SJCRH30 (cell line): ENCODE measurements at regions not wholly inside any gene's neighbourhood (a gene's known extent, or its start where the extent isn't known, plus 50 kb on each side); places are given as distances from the start of the nearest gene placed in this dataset.

Experiments
- DNase-seq, 2 experiments: peaks; one replicate each; pipeline ENCODE4 v3.0.0-alpha.2; 2015 to 2020
- H3K27ac ChIP-seq: fragments of 250-450 bp; sonication (Bioruptor Pico); 2 replicates; pipeline ENCODE4 v1.5.1; 2020; ENCODE audit warnings: mild to moderate bottlenecking, moderate library complexity
- H3K27me3 ChIP-seq: fragments of 250-450 bp; sonication (Bioruptor Pico); 2 replicates; pipeline ENCODE4 v1.5.1; 2020; ENCODE audit warnings: mild to moderate bottlenecking, moderate library complexity
- H3K36me3 ChIP-seq: fragments of 250-450 bp; sonication (Bioruptor Pico); 2 replicates; pipeline ENCODE4 v1.5.1; 2020; ENCODE audit warnings: mild to moderate bottlenecking, moderate library complexity
- H3K4me1 ChIP-seq: fragments of 250-450 bp; sonication (Bioruptor Pico); 2 replicates; pipeline ENCODE4 v1.5.1; 2020; ENCODE audit warnings: mild to moderate bottlenecking, moderate library complexity
- H3K4me3 ChIP-seq: fragments of 250-450 bp; sonication (Bioruptor Pico); 2 replicates; pipeline ENCODE4 v1.5.1; 2020; ENCODE audit warnings: mild to moderate bottlenecking, moderate library complexity
- H3K9me3 ChIP-seq: fragments of 250-450 bp; sonication (Bioruptor Pico); replicated peaks from 2 replicates; pipeline ENCODE4 v1.5.1; 2020; ENCODE audit warnings: mild to moderate bottlenecking, moderate library complexity

- H3K36me3 ChIP-seq: no peaks in the 10 kb centered on the region
- H3K4me3 ChIP-seq: no peak overlapping the region
- H3K9me3 ChIP-seq: no peaks in the 10 kb centered on the region
- H3K27me3 ChIP-seq: no peaks in the 10 kb centered on the region
- no peak for DNase-seq
- H3K4me1 ChIP-seq: peaks cover 5% of the 10 kb centered on the region
- H3K27ac ChIP-seq: no peak overlapping the region
Observed at GRCh38 chr12:92533280-92533890, 169.4 kb upstream of the PLEKHG7 start.

GRCh38 chr12:92530706-92531105 is 172.1 kb upstream of the PLEKHG7 start:
- DNase-seq: no peak
- Histone ChIP-seq H3K9me3 (no peaks in the 10 kb centered on the region), H3K4me1 (0 out of 2 replicates have a peak, but pooled peaks cover 5% of the 10 kb centered on the region), H3K27me3 (no peaks in the 10 kb centered on the region), H3K27ac (no peak overlapping the region), H3K36me3 (no peaks in the 10 kb centered on the region), H3K4me3 (no peak overlapping the region)

DNA sequence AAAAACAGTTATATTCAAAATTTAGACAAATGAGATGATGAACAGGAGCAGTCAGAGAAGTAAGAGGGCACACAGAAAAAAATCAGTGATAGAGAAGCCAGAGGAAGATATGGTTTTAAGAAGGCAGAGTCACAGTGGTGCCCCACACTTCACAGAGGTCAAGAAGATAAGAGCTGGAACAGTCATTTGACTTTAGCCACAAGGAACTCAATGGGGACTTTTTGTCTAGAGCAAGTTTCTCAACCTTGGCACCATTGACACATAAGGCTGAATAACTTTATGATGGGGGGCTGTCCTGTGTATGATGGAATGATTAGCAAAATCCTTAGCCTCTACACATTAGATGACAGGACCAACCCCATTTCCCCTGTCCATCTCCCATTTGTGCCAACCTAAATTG is 172.8 kb upstream of the PLEKHG7 start:
- no peak overlapping the region for H3K27ac ChIP-seq
- 0 out of 2 replicates have a peak, but pooled peaks cover 5% of the 10 kb centered on the region for H3K4me1 ChIP-seq
- no peaks in the 10 kb centered on the region for H3K27me3 ChIP-seq
- no peak overlapping the region for H3K4me3 ChIP-seq
- no peaks in the 10 kb centered on the region for H3K36me3 ChIP-seq
- DNase-seq: no peak
- no peaks in the 10 kb centered on the region for H3K9me3 ChIP-seq

GRCh38 chr12:92528586-92528985 is 174.2 kb upstream of the PLEKHG7 start:
- Histone ChIP-seq H3K9me3 (no peaks in the 10 kb centered on the region), H3K4me1 (0 out of 2 replicates have a peak, but pooled peaks cover 2% of the 10 kb centered on the region), H3K27ac (no peak overlapping the region), H3K36me3 (no peaks in the 10 kb centered on the region), H3K27me3 (no peaks in the 10 kb centered on the region), H3K4me3 (no peak overlapping the region)
- DNase-seq: no peak

- no peak for DNase-seq
- Histone ChIP-seq H3K27ac (no peak overlapping the region), H3K4me3 (no peak overlapping the region), H3K4me1 (no peaks in the 10 kb centered on the region), H3K9me3 (no peaks in the 10 kb centered on the region), H3K36me3 (no peaks in the 10 kb centered on the region), H3K27me3 (no peaks in the 10 kb centered on the region)
Observed at GRCh38 chr12:92528097-92528496, 174.7 kb upstream of the PLEKHG7 start.

DNA sequence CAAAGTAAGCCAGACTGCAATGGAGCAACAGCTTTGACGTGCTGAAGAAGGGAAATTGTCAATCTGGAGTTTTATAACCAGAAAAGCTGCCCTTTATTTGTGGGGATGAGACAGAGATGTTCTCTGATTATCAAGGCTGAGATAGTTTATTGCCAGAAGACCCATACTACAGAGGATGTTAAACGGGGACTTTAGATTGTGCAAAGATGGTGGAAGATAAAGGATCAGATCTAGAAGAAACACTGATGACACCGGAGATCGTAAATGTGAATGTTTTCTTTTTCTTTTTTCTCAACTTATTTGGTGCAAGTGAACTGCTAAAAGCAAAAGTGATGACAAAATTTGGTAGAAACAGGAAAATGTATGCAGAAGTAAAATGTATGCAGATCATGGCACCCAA is 178.3 kb upstream of the PLEKHG7 start:
- Histone ChIP-seq H3K27ac (no peak overlapping the region), H3K4me3 (no peak overlapping the region), H3K9me3 (no peaks in the 10 kb centered on the region), H3K27me3 (no peaks in the 10 kb centered on the region), H3K4me1 (no peaks in the 10 kb centered on the region), H3K36me3 (no peaks in the 10 kb centered on the region)
- DNase-seq: no peak

- Histone ChIP-seq H3K4me1 (no peaks in the 10 kb centered on the region), H3K27me3 (no peaks in the 10 kb centered on the region), H3K4me3 (no peak overlapping the region), H3K36me3 (no peaks in the 10 kb centered on the region), H3K27ac (no peak overlapping the region), H3K9me3 (no peaks in the 10 kb centered on the region)
- DNase-seq: no peak
Observed at GRCh38 chr12:92520511-92520910, 182.3 kb upstream of the PLEKHG7 start.

- Histone ChIP-seq H3K36me3 (no peaks in the 10 kb centered on the region), H3K4me1 (no peaks in the 10 kb centered on the region), H3K9me3 (no peaks in the 10 kb centered on the region), H3K27me3 (no peaks in the 10 kb centered on the region), H3K27ac (no peak overlapping the region), H3K4me3 (no peak overlapping the region)
- no peak for DNase-seq
Observed at GRCh38 chr12:92519284-92519683, 183.5 kb upstream of the PLEKHG7 start.

GRCh38 chr12:92518071-92518470 is 184.7 kb upstream of the PLEKHG7 start:
- H3K4me1 ChIP-seq: no peaks in the 10 kb centered on the region
- no peaks in the 10 kb centered on the region for H3K27me3 ChIP-seq
- no peak overlapping the region for H3K27ac ChIP-seq
- H3K9me3 ChIP-seq: no peaks in the 10 kb centered on the region
- H3K36me3 ChIP-seq: no peaks in the 10 kb centered on the region
- no peak overlapping the region for H3K4me3 ChIP-seq
- DNase-seq: no peak

- H3K4me1 ChIP-seq: no peaks in the 10 kb centered on the region
- H3K36me3 ChIP-seq: no peaks in the 10 kb centered on the region
- H3K27me3 ChIP-seq: no peaks in the 10 kb centered on the region
- H3K9me3 ChIP-seq: no peaks in the 10 kb centered on the region
- no peak for DNase-seq
- H3K27ac ChIP-seq: no peak overlapping the region
- H3K4me3 ChIP-seq: no peak overlapping the region
Observed at GRCh38 chr12:92516277-92516600, 186.6 kb upstream of the PLEKHG7 start.

DNA sequence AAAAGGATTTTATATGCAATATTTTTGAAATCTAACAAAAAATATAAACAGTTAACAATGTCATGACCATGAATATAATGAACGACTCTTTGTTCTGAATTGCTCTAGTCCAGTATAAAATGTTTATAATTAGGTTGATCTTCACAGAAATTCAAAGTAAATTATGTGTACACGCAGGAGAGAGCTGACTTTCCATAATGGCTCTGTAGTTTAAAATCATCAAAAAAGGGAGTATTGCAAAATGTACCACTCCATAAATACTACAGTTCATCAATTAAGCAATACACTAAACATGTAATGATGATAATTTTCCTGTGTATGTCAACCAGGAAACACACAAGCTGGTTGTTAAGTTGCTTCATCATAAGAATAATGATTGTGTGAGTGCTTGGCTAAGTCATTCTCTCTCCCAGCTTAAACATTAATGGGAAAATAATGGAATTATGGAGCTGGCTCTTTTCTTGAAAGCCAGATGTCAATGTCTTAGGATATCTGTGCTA is 189.5 kb upstream of the PLEKHG7 start:
- Histone ChIP-seq H3K4me1 (no peaks in the 10 kb centered on the region), H3K9me3 (no peaks in the 10 kb centered on the region), H3K27me3 (no peaks in the 10 kb centered on the region), H3K36me3 (no peaks in the 10 kb centered on the region), H3K4me3 (no peak overlapping the region), H3K27ac (no peak overlapping the region)
- DNase-seq: no peak

GRCh38 chr12:92511786-92512185 is 191.0 kb upstream of the PLEKHG7 start:
- DNase-seq: no peak
- no peak overlapping the region for H3K4me3 ChIP-seq
- no peaks in the 10 kb centered on the region for H3K4me1 ChIP-seq
- H3K9me3 ChIP-seq: no peaks in the 10 kb centered on the region
- no peaks in the 10 kb centered on the region for H3K27me3 ChIP-seq
- H3K36me3 ChIP-seq: no peaks in the 10 kb centered on the region
- H3K27ac ChIP-seq: no peak overlapping the region

GRCh38 chr12:92509156-92509738 is 193.5 kb upstream of the PLEKHG7 start:
- peak in 1 of 2 experiments; percentile 3 for DNase-seq
- H3K4me1 ChIP-seq: peaks cover 20% of the 10 kb centered on the region
- H3K9me3 ChIP-seq: no peaks in the 10 kb centered on the region
- H3K36me3 ChIP-seq: no peaks in the 10 kb centered on the region
- H3K4me3 ChIP-seq: no peak overlapping the region
- no peak overlapping the region for H3K27ac ChIP-seq
- H3K27me3 ChIP-seq: no peaks in the 10 kb centered on the region

GRCh38 chr12:92506891-92507290 is 195.9 kb upstream of the PLEKHG7 start:
- DNase-seq: no peak
- Histone ChIP-seq H3K4me1 (peaks cover 37% of the 10 kb centered on the region), H3K27me3 (no peaks in the 10 kb centered on the region), H3K27ac (no peak overlapping the region; the same call in 1 of the 2 replicates), H3K9me3 (no peaks in the 10 kb centered on the region), H3K36me3 (no peaks in the 10 kb centered on the region), H3K4me3 (no peak overlapping the region)

GRCh38 chr12:92506460-92506859 is 196.3 kb upstream of the PLEKHG7 start:
- H3K4me1 ChIP-seq: peaks cover 37% of the 10 kb centered on the region
- H3K4me3 ChIP-seq: no peak overlapping the region
- H3K27me3 ChIP-seq: no peaks in the 10 kb centered on the region
- no peaks in the 10 kb centered on the region for H3K36me3 ChIP-seq
- DNase-seq: peak in 1 of 2 experiments; percentile 2
- H3K9me3 ChIP-seq: no peaks in the 10 kb centered on the region
- H3K27ac ChIP-seq: peak overlapping the region; percentile 97
